GM19463 (cell line): ENCODE measurements at regions not wholly inside any gene's neighbourhood (a gene's known extent, or its start where the extent isn't known, plus 50 kb on each side); places are given as distances from the start of the nearest gene placed in this dataset.

Experiments
- ATAC-seq: cut with Tn5 transposase; IDR thresholded peaks from one replicate; pipeline ENCODE4 v1.9.1; 2021; ENCODE audit warnings: mild to moderate bottlenecking, moderate library complexity; ENCODE audit not compliant: unreplicated experiment

- ATAC-seq = no peak
Measured at GRCh38 chr22:49449811-49450446, 377.7 kb downstream of the BRD1 start.

DNA sequence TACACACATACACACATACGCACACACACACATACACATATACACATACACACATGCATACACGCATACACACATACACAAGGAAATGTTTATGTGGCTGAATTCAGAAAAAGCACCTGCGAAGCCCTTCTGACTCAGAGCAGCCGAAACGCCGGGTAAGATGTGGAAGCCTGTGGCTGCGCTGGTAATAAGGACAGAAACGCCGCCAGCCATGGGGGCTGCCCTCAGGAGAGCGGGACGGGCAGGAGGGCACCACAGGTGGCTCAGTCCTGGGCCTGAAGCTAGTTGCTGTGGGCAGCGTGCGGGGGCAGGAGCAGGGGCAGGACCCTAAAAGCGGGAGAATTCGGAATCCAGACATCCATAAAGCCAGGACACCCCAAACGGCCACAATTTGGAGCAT is 378.3 kb downstream of the BRD1 start:
- no peak for ATAC-seq

- ATAC-seq = no peak
Measured at GRCh38 chr22:49448526-49448925, 379.1 kb downstream of the BRD1 start.

DNA sequence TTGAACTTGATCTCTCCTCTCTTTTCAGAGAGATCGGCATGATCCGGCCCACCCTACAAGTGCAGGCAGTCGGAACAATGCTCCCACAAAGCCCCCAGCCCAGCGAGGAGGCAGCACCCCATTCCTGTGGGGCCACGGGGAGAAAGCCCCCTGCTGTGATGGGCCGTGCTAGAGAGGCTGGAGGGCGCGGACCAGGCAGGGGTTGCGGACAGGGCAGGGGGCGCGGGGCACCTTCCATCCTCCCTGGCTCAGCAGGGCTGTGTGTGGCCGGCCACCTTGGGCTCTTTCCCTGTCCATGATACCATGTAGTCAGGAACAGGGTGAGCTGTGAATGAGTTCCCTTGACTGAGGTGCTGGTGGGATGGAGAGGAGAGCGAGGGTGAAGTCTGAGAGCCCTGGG is 379.8 kb downstream of the BRD1 start:
- ATAC-seq = no peak

DNA sequence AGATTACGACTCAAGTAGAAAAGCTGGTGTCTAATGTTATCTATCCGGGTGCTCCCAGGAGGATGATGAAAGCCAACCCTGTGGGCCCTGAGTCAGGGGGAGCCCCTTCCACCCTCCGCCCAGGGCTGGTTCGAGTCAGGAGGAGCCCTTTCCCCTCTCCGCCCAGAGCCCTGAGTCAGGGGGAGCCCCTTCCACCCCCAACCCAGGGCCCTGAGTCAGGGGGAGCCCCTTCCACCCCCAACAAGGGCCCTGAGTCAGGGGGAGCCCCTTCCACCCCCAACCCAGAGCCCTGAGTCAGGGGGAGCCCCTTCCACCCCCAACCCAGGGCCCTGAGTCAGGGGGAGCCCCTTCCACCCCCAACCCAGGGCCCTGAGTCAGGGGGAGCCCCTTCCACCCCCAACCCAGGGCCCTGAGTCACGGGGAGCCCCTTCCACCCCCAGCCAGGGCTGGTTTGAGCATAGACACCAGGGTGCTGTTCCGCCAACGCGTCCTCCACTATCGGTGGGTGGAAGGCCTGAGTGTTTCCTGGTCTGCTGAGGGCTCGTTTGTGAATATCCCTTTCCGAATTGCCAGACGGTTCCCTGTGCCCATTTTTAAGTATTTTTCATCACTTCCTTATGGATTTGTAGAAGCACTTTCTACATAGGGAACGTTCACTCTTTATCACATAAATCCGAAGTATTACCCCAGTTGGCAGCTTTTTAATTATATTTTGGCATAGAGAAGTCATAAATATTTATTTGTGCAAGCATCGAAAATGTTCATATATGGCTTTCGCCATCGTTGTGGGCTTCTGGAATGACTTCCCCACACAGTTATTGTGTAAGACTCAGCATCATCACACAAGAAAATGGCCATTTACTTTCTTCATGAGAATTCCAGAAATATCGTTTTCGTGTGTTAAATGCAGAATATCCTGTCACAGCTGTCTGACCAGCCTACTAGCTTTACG is 380.6 kb downstream of the BRD1 start:
- no peak for ATAC-seq

GRCh38 chr22:49446145-49446758 is 381.4 kb downstream of the BRD1 start:
- no peak for ATAC-seq

DNA sequence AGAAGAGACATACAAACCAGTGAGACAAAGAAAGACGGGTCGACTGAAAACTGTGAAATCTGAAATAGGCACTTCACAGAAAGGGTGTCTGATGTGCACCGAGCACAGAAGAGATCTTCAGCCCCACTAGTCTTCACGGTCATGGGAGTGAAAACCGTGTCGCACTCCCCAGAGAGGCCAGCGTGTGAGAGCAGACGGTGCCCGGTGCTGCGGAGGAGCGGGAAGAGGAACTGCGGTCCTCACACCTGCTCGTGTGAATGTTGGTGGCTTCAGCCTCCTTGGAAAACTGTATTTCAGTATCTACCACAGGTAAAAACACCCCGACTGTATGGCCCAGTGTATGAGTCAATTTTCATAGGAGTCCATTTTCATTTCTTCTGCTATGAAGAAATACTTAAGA is 382.9 kb downstream of the BRD1 start:
- ATAC-seq = no peak

DNA sequence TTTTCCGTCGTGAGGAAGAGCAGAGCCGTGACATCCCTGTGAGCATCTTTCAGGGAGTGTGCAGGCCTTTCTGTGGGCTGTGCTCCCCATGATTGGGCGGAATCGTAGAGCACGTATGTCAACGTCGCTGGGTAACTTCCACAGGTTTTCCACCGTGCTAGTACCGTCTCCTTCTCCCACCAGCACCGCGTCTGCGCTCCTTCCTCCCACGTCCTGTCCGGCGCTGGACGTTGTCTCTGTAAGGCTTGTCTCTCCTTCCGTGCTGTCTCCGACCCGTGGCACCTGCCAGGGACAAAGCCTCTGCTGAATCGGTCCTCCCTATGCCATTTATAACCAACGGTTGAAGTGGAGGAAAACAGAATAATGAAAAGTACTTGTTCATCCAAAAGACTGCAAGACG is 386.7 kb downstream of the BRD1 start:
- ATAC-seq = no peak

DNA sequence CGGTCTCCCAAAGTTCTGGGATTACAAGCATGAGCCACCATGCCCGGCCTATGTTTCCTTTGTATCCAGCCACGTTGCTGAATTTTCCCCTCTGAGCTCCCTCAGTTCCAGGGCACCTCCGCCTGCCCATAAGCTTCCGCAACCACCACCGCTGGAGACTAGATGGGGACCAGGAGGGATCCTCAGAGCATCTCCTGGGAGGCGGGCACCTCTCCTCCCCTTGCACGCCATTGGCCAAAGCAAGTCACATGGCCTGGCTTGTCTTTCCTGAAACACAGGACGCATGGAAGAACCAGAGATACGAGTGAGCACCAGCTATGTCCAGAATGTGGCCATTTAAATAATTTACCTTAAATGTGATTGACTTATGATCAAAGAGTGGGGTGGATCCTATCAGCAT is 388.3 kb downstream of the BRD1 start:
- ATAC-seq = no peak

DNA sequence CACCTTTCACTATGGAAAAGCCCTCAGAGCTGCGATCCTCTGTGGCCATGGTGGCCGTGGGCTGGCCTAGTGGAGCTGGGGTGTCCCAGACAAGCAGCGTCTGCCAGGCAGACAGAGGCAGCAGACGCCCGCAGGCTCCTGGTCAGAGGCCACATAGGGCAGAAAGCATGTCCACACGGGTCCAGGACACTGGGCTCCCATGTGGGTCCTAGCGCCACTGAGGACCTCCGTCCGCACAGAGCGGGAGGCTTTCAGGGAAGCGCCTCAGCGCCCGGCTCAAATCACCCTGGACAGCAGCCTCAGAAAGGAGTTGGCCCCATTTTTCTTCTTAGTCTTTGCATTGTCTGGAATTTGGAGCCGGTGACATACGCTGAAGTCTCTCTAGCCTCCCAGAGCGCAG is 389.7 kb downstream of the BRD1 start:
- ATAC-seq = no peak

DNA sequence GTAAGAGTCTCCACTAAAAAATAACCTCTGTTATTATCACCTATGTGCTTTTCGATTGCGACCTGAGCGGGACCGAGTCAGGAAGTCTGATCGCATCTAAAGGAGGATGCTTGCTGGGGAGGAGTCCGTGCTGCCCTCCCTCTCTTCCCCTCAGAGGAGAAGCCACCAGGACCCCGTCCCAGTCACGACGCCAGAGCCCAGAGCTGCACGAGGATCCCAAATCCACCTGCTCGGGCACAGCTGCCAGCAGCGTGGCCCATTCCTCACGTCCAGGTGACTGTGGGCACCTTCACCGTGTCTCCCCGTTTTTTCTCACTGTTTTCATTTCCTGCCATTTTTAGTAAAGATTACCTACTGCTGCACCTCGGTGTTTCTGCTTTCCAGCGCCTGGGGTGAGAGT is 390.3 kb downstream of the BRD1 start:
- no peak for ATAC-seq

DNA sequence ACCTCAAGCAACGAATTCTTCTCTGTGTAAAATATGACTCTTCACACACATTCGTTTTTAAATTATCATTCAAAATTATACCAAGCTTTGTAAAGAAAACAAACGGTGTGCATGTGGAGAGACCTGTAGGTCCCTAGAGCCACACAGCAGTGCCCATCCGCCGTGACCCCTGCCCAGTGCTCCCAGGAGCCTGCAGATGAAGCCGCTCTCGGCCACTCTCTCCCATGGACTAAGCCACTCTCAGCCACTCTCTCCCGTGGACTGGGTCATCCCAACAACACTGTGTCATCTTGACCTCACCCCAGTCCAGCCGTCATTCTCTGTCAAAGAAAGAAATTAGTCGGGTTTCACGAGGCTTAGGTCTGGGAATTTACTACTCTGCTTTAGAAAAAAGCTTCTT is 391.6 kb downstream of the BRD1 start:
- no peak for ATAC-seq

DNA sequence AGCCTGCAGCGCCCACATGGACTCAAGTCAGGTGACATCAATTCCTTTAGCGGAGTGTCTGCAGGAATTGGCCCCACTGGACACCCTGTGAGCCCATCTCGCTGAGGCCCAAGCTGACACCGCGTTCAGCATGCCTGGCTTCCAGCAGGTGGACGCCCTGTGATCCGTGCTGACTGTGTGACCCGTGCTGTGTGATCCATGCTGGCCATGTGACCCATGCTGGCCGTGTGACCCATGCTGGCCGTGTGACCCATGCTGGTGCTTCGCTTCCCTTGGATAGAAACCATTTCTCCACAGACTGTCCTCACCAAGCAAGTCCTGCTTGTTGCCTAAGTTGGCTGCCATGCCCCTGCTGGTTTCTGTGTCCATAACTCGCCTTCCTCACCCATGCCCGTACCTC is 392.1 kb downstream of the BRD1 start:
- no peak for ATAC-seq

DNA sequence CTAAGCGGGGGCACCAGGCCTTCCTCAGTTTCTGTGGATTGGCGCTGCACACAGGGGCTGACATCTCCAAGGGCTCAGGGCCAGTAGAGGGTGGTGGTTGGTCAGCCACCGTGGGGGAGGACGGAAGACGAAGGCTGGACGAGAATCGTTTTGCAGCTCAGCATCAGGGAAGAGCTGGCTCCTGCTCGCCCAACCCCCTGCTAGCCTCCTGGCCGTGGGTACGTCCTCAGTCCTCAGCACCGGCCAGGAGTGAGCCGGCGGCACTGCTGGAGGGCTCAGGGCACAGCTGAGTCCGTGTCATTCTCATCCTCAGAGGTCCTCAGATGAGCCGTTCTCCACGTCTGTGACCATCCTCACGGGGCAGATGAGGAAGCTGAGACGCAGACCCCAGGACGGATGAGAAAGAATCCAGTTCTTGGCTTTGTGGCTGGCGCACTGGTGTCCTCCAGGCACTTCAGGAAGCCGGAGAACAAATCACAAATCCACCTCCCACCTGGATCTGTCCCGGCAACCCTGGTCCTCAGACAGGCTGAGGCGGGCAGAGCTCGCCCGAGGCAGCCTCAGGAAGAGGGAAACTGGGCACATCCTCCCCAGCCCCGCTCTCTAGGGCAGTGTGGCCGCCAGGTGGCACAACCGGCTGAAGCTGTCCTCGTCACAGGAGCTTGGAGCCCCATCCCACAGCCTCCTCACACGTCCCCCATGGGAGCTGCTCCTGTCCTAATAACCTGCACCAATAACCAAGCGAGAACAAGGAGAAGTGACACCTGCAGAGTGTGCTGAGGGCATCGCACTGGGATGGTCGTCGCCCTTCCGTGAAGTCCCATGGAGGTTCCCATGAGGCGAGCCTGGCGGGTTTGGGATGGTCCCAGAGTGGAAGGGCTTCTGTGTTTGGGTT is 393.7 kb downstream of the BRD1 start:
- no peak for ATAC-seq

GRCh38 chr22:49432897-49433443 is 394.7 kb downstream of the BRD1 start:
- no peak for ATAC-seq

DNA sequence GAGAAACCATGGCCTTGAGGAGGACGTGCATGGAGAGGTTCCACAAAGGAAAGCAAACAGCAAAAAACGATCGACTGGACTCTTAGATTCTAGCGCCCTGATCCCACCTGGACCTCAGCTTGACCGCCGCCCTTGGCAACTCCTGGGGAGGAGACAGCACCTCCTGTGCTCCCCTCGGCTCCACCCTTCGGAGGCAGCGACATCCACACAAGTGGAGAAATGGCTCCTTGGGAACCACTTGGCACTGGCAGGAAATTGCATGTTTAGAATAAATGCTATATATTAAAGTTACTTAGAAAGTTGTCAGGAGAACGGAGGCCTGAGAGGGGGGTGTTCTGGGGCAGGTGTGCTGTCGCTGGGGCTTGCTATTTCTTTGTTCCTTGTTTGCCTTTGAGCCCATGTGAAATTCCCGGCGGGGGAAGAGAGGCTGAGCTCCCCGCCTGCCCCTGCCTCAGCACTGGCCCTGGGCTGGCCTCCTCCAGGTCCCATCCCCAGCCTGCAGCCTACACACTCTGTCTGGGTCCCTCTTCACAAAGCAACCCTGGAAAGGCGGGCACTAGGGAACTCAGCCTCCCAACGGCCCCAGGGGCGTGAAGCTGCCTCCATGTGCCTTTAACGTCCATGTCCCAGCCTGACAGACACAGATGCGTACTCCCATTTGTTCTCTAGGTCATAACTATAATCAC is 395.3 kb downstream of the BRD1 start:
- ATAC-seq = no peak

DNA sequence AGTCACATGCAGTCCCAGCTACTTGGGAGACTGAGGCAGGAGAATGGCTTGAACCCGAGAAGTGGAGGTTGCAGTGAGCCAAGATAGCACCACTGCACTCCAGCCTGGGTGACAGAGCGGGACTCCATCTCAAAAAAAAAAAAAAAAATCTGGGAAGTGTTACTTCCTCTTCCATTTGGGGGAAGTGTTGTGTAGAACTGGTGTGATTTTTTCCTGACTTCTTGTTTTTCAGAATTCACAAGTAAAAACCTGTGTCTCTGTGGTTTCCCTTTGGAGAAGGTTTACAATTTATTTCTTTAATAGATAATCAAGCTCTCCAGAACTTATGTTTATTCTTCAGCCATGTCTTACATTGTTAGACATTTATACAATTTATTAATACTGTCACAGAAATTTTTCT is 396.1 kb downstream of the BRD1 start:
- ATAC-seq = no peak

GRCh38 chr22:49429066-49429465 is 398.6 kb downstream of the BRD1 start:
- ATAC-seq = no peak

- ATAC-seq = no peak
Measured at GRCh38 chr22:49427941-49428340, 399.7 kb downstream of the BRD1 start.

DNA sequence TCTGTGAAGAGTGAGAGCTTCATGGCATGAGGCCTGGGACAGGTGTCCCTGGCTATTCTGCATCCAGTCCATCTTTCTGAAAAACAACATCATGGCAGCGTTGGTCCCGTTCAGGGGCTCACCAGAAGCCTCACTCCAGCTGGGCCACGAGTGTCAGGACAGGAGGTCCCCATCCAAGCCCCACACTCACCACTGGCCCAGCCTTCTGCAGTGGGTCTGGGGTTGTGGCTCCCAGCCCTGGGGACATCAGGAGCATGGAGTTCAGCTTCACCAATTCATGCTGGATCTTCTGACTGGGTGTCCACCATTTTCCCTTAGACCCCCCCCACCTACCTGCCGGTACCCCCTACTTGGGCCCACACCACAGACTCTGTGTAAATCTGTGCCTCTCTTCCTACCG is 400.3 kb downstream of the BRD1 start:
- no peak for ATAC-seq
